ENCODE measurements at regions not wholly inside any gene's neighbourhood (a gene's known extent, or its start where the extent isn't known, plus 50 kb on each side); places are given as distances from the start of the nearest gene placed in this dataset.
A peak's percentile ranks its signal among the peaks of the same experiment; 100 is the strongest.

- Histone ChIP-seq H3K9me3 (replicated peaks; ENCODE audit: control insufficient read depth, insufficient read depth, low read length) (no peaks in the 10 kb centered on the region), H3K4me1 (ENCODE audit: control insufficient read depth, insufficient read depth, low read length) (no peaks in the 10 kb centered on the region), H3K36me3 (ENCODE audit: control insufficient read depth in 2 of 2, insufficient read depth in 2 of 2, low read length in 1 of 2) (no peaks in the 10 kb centered on the region), H3K27ac (ENCODE audit: control insufficient read depth, insufficient read depth) (no peak overlapping the region), H3K27me3 (replicated peaks in 1 of 2; ENCODE audit: control insufficient read depth in 2 of 2, insufficient read depth in 2 of 2, low read length in 1 of 2) (no peaks in the 10 kb centered on the region), H3K4me3 (no peak overlapping the region), H2AFZ (ENCODE audit: control insufficient read depth, low read depth, low read length) (no peak overlapping the region), H3K79me2 (ENCODE audit: control insufficient read depth, insufficient read depth, low read length) (no peaks in the 10 kb centered on the region), H4K20me1 (ENCODE audit: control insufficient read depth, insufficient read depth) (no peaks in the 10 kb centered on the region), H3K4me2 (ENCODE audit: control insufficient read depth, insufficient read depth) (no peak overlapping the region), H3K9ac (ENCODE audit: control insufficient read depth, insufficient read depth, low read length) (no peak overlapping the region)
- POLR2A ChIA-PET, result no interaction called here
- CTCF ChIA-PET, result no interaction called here
- no peak for TF ChIP-seq PAX5 (IDR thresholded peaks at IDR 0.05; ENCODE audit: borderline replicate concordance, low read depth, low read length)
- no peak for TF ChIP-seq EZH2 (IDR thresholded peaks at IDR 0.05; ENCODE audit: borderline replicate concordance, control insufficient read depth, low read depth, low read length)
- TF ChIP-seq STAT1 (conservative IDR thresholded peaks at IDR 0.05), result no peak
- no peak for TF ChIP-seq ZNF217 (IDR thresholded peaks at IDR 0.05)
- no peak for TF ChIP-seq CHD4 (IDR thresholded peaks at IDR 0.05)
- no peak for TF ChIP-seq POLR2AphosphoS2 (IDR thresholded peaks at IDR 0.05; ENCODE audit: low read depth, low read length)
- no peak for TF ChIP-seq DPF2 (IDR thresholded peaks at IDR 0.05)
- TF ChIP-seq HDAC6 (IDR thresholded peaks at IDR 0.05; ENCODE audit: unreplicated experiment), result no peak
- no peak for TF ChIP-seq NBN (IDR thresholded peaks at IDR 0.05)
- TF ChIP-seq IKZF2 (IDR thresholded peaks at IDR 0.05), result no peak
- TF ChIP-seq STAT3 (IDR thresholded peaks at IDR 0.05; ENCODE audit: low read depth, low read length), result no peak
- no peak for TF ChIP-seq POLR2AphosphoS5 (IDR thresholded peaks at IDR 0.05; ENCODE audit: low read length)
- TF ChIP-seq ZBED1 (IDR thresholded peaks at IDR 0.05; ENCODE audit: borderline replicate concordance), result no peak
- TF ChIP-seq RB1 (IDR thresholded peaks at IDR 0.05; ENCODE audit: borderline replicate concordance), result no peak
- TF ChIP-seq YBX1 (IDR thresholded peaks at IDR 0.05), result no peak
- no peak for TF ChIP-seq ATF2 (IDR thresholded peaks at IDR 0.05; ENCODE audit: low read length)
- no TSS peak for BruUV-seq (replicated peaks)
- 0% methylated on average over 1 of the region's 1 CpG for WGBS (ENCODE audit: insufficient coverage, insufficient replicate concordance, low lambda C conversion rate, missing lambda C conversion rate)
- SMC1A ChIA-PET (ENCODE audit: uncharacterized antibody, unreplicated experiment), result no interaction called here
- ATAC-seq, result 0 out of 3 replicates have a peak, but pooled peaks have one; percentile 28
- intact Hi-C loops (cut with micrococcal nuclease; ENCODE audit: unreplicated experiment) (no loop called here), in situ Hi-C loops (cut with MboI) (no loop called here)
- RAD21 ChIA-PET (ENCODE audit: unreplicated experiment), result no interaction called here
- no peak for DNase-seq (ENCODE audit: low read depth, low spot score)
- FAIRE-seq, result no peak
These were observed 186.0 kb upstream of the ADRA1B start for GRCh38 chr5:159730285-159730684.

All from GM12878 (cell line).